HG03097 (cell line): ENCODE measurements at regions not wholly inside any gene's neighbourhood (a gene's known extent, or its start where the extent isn't known, plus 50 kb on each side); places are given as distances from the start of the nearest gene placed in this dataset.

Experiments used
- ATAC-seq: cut with Tn5 transposase; IDR thresholded peaks from one replicate; pipeline ENCODE4 v1.9.1; 2021; ENCODE audit not compliant: unreplicated experiment, low FRiP score

DNA sequence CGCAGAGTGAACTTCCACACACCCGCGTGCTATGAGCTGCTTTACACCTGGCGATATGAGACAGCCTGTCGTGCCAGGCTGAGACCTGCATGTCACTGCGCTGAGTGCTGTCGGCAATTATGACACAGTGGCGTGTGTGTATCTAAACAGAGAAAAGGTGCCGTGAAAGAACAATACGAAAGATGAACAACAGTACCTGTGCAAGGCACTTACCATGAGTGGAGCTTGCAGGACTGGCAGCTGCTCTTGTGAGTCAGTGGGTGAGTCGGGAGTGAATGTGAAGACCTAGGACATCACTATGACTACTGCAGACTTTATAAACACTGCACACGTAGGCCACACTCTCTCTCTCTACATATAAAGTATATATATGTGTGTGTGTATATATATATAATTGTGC lies 68.5 kb upstream of the DUSP22 start:
- ATAC-seq = no peak

GRCh38 chr6:224350-224749 lies 67.9 kb upstream of the DUSP22 start:
- no peak for ATAC-seq

DNA sequence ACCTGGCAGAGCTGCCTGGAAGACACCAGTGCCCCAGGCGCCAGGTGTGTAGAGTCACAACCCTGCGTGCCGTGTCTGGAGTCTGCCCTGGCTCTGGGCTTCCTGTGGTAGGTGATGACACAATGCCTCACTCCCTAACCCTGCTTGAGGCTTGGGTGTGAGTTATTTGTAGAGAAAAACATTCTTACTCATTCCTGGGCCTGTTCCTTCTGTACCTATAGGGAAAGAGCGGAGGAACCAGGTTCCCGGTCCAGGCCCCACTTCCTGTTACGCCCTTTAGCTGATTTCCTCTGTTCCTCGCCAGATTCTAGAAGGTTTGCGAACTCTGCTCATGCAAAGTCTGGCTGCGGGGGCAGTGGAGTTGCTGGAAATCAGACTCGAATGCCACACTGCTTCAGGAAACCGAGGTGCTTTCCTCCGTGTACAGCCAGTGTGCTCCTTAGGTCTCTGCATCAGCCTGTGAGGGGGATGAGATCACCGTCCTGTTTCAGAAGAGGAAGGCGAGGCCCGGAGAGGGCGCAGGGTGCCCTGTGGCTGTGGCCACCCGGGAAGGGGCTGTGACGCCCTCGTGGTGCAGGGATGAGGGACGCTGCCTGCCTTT lies 67.1 kb upstream of the DUSP22 start:
- ATAC-seq = no peak

GRCh38 chr6:225907-226306 lies 66.4 kb upstream of the DUSP22 start:
- ATAC-seq = no peak

DNA sequence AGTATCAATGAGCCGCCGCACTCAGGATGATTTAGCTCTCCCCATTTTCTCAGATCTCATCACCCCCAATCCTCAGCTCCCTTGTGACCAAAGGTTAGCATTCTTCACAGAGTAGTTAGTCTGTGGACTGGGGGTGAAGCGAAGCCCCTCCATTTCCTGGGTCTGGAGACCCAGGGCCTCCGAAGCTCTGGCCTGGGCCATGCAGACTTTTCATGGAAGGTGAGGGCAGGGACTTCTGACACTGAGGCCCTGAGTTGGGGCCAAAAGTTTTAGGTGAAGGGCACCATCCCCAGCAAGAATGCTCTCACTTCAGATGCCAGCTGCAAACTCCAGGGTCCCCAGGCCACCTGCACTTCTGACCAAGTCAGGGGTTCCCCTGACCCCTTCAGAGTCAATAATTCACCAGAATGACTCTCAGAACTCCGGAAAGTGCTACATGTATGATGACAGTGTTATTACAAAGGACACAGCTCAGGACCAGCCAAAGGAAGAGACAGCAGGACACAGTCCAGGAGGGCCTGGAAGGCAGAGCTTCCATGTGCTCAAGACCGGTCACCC lies 65.7 kb upstream of the DUSP22 start:
- ATAC-seq = peak; percentile 23

DNA sequence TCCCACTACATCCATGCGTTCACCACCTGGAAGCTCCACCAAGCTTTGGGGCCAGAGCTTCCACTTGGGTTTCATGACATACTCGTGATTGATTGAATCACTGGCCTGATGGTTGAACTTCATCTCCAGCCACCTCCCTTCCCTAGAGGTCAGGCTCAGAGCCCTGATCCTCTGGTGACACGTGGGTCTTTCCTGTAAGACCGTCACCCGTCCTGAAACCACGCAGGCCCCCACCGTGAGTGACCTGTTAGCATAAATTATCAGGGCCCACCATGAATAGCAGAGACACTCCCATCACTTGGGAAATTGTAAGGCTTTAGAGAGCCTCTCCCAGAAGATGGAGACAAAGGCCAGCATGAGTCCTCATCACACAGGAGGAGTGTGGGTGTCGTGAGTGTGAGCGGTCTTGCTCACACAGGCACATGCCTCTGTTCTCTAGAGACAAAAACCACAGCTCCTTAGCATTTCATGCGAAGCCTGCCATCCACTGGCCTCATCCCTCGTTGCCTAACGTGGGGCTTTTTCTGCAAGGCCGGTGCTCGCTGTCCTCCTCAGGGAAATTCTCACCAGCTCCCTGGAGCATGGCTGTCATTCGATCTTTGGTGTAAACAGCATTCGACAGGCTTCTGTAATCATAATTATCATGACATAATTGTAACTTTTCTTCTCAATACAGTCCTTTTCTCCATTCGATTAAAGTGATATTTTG lies 65.1 kb upstream of the DUSP22 start:
- ATAC-seq = peak; percentile 22

DNA sequence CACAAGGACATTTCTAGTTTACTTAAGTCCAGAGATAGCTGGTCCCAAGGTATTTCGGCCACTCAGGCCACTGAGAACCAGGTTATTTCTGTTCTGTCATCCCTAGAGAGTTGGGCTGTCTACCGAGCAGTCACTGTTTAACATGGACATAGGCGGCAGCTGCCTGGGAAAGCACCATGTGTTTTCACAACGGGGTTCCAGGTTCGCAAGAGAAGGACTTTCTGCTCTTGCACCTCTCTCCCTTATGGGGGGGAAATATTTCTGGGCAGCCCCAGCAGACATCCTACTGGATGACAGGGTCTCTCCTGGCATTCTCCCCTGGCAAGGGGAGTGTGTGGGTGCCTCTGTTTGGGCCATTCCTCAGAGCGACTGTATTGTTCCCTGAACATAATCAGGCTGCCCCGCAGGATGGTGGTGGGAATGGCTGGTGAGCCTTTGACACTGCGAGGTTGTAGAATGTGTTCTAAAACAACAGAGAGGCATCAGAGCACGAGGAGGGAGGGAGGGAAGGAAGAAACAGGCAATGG lies 64.4 kb upstream of the DUSP22 start:
- peak; percentile 27 for ATAC-seq

DNA sequence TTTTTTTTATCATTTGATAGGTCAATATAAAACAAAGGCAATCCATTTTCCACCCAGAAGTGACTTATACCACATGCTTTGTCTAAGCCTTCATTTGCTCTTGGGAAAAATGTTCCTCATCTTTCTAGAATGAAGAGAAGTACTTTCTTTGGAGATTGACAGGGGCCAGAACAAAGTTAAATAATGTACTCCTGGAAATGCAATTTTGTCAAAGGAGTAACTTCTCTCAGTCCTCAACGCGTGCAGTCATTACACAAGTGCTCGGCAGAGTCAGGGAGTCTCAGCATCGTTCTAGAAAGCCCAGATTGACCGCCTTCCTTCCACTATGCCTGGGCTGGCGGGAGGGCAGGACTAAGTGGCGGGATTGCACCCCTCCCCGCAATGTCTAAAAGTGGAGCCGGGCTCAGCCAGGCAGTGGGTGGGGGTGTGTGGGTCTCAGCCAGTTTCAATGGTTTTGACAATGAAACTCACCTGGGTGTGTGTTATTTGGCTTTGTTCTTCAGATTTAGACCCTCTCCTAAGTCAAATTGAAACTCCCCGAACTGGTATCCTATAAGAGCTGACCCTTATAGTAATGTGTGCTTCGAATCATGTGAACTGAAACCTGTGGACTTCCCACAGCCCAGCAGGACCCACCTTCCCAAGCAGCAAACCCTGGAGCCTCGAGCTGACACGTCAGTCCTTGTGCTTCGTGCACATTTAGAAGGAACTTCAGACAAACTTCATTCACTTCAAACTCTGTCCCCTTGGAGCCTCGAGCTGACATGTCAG lies 63.2 kb upstream of the DUSP22 start:
- ATAC-seq = peak; percentile 24

GRCh38 chr6:231779-232178 lies 60.5 kb upstream of the DUSP22 start:
- no peak for ATAC-seq

- no peak for ATAC-seq
Measured at GRCh38 chr6:232982-233640, 59.2 kb upstream of the DUSP22 start.

GRCh38 chr6:234706-235372 lies 57.4 kb upstream of the DUSP22 start:
- no peak for ATAC-seq

GRCh38 chr6:235763-236360 lies 56.4 kb upstream of the DUSP22 start:
- no peak for ATAC-seq

- ATAC-seq = no peak
Measured at GRCh38 chr6:236519-236918, 55.8 kb upstream of the DUSP22 start.

GRCh38 chr6:240151-240550 lies 52.1 kb upstream of the DUSP22 start:
- ATAC-seq = no peak

DNA sequence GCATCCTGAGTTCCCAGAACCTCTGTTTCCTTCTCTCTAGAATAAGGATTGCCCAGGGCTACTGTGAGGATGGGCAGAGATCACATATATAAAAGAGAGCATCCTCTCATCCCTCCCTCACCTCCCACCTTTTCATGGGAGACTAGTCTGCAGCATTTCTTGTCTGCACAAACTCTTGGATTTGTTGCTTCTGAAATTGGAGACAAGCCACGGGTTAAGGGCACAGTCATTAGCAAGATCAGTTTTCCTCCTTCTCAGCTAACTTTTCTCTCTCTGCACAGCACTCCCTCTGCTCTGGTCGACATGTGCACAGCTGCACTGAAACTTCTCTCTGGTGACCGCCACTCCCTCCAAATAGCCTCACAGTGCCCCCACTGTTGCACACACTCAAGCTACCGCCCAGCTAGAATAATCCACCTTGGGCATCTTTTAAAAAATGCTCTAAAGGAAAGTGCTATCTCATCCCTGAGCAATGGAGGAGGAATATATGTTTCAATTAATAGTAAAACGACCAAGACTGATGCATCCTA lies 50.9 kb upstream of the DUSP22 start:
- no peak for ATAC-seq
